ENCODE measurements at regions not wholly inside any gene's neighbourhood (a gene's known extent, or its start where the extent isn't known, plus 50 kb on each side); places are given as distances from the start of the nearest gene placed in this dataset.

DNA sequence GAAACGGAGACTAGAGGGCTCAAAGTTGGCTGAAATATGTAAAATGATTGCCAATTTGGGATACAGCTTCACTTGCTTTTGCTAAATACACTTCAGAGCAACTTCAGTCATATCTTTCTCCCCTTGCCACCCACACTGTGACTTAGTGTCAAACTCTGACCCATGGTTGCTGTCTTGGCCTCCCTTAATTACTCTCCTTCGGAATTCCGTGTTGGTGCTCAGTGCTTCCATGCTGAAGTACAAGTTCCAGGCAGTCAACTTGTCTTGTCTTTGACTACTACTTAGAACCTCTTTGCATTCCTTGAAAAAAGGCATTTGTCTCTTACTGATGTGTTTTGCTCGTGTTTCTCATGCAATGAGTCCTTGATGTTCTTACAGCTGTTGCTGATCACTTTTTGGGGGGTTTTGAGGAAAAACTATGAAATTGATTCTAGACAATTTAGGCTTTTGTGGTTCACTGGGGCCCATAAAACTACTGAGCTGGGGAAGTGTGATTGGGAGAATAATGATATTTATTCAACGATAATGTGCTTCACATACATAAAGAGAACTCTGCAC is 146.0 kb downstream of the UBE2E3 start:
- H3F3A ChIP-seq (ENCODE audit: insufficient read depth, low read depth) = no peaks in the 10 kb centered on the region
- no TSS peak for BruUV-seq (replicated peaks)

DNA sequence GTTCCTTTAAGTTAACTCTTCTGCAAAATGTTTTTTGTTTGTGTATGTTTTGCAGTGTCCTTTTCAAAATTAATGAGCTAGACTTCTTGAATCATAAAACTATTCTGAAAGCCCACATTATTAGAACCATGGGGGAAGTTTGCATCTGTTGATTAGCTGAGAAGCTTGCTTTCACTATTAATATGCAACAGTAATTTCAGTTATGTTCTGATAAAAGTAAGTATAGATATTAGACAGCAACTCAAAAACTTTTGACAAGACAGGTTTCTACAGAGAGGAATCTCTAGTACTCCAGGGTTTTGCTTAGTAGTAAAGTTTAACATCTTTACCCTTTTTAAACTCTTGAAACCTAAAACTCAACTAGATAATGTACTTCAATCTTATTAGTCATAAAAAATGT is 147.8 kb downstream of the UBE2E3 start:
- no peak overlapping the region for H2AFZ ChIP-seq
- H3K27ac ChIP-seq = no peak overlapping the region
- H3K4me1 ChIP-seq (replicated peaks; ENCODE audit: insufficient read depth) = no peaks in the 10 kb centered on the region
- peaks cover 5% of the 10 kb centered on the region; the same call in 1 of the 2 replicates for H3K9me3 ChIP-seq (ENCODE audit: insufficient read depth, low read depth)
- no peak overlapping the region for H3K4me3 ChIP-seq
- ChIA-PET POLR2A (ENCODE audit: unreplicated experiment) (interaction anchor here (0.5 kb wide), 2 partner anchors 192 to 1632 kb away, joined by 3 to 5 read pairs; no protein-coding TSS in a partner anchor), CTCF (no interaction called here)
- intact Hi-C loops (cut with micrococcal nuclease; ENCODE audit: unreplicated experiment) = no loop called here
- no TSS peak for BruUV-seq (replicated peaks)
- H3K79me2 ChIP-seq (ENCODE audit: low read depth) = no peaks in the 10 kb centered on the region
- no peaks in the 10 kb centered on the region for H3F3A ChIP-seq (ENCODE audit: insufficient read depth, low read depth)
- H3K4me2 ChIP-seq = no peak overlapping the region
- no peaks in the 10 kb centered on the region for H4K20me1 ChIP-seq (ENCODE audit: insufficient read depth)
- H3K27me3 ChIP-seq (ENCODE audit: insufficient read depth, low read depth) = no peaks in the 10 kb centered on the region
- H3K9me2 ChIP-seq (ENCODE audit: insufficient read depth) = no peaks in the 10 kb centered on the region; the same call in 1 of the 2 replicates
- H3K36me3 ChIP-seq (ENCODE audit: low read depth) = no peaks in the 10 kb centered on the region
- TF ChIP-seq, protein P1, sequence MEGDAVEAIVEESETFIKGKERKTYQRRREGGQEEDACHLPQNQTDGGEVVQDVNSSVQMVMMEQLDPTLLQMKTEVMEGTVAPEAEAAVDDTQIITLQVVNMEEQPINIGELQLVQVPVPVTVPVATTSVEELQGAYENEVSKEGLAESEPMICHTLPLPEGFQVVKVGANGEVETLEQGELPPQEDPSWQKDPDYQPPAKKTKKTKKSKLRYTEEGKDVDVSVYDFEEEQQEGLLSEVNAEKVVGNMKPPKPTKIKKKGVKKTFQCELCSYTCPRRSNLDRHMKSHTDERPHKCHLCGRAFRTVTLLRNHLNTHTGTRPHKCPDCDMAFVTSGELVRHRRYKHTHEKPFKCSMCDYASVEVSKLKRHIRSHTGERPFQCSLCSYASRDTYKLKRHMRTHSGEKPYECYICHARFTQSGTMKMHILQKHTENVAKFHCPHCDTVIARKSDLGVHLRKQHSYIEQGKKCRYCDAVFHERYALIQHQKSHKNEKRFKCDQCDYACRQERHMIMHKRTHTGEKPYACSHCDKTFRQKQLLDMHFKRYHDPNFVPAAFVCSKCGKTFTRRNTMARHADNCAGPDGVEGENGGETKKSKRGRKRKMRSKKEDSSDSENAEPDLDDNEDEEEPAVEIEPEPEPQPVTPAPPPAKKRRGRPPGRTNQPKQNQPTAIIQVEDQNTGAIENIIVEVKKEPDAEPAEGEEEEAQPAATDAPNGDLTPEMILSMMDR (conservative IDR thresholded peaks at IDR 0.05) = no peak
- TF ChIP-seq EZH2 (IDR thresholded peaks at IDR 0.05; ENCODE audit: low read depth) = no peak
- no peak for DNase-seq

More for the DNA sequence above, 146.0 kb downstream of the UBE2E3 start:
- intact Hi-C loops (cut with micrococcal nuclease; ENCODE audit: unreplicated experiment) = no loop called here
- H4K20me1 ChIP-seq (ENCODE audit: insufficient read depth) = no peaks in the 10 kb centered on the region
- H3K27ac ChIP-seq = no peak overlapping the region
- H3K9me3 ChIP-seq (ENCODE audit: insufficient read depth, low read depth) = peaks cover 5% of the 10 kb centered on the region; the same call in 1 of the 2 replicates
- no peak for DNase-seq
- ChIA-PET POLR2A (ENCODE audit: unreplicated experiment) (no interaction called here), CTCF (no interaction called here)
- H3K4me3 ChIP-seq = no peak overlapping the region
- peak overlapping the region; percentile 41; the same call in 1 of the 2 replicates for H2AFZ ChIP-seq
- no peaks in the 10 kb centered on the region for H3K79me2 ChIP-seq (ENCODE audit: low read depth)
- no peak overlapping the region for H3K4me2 ChIP-seq
- no peaks in the 10 kb centered on the region; the same call in 1 of the 2 replicates for H3K9me2 ChIP-seq (ENCODE audit: insufficient read depth)
- H3K27me3 ChIP-seq (ENCODE audit: insufficient read depth, low read depth) = no peaks in the 10 kb centered on the region
- TF ChIP-seq EZH2 (IDR thresholded peaks at IDR 0.05; ENCODE audit: low read depth) = no peak
- TF ChIP-seq, protein P1 (conservative IDR thresholded peaks at IDR 0.05) = no peak
- no peaks in the 10 kb centered on the region for H3K4me1 ChIP-seq (replicated peaks; ENCODE audit: insufficient read depth)
- no peaks in the 10 kb centered on the region for H3K36me3 ChIP-seq (ENCODE audit: low read depth)

DNA sequence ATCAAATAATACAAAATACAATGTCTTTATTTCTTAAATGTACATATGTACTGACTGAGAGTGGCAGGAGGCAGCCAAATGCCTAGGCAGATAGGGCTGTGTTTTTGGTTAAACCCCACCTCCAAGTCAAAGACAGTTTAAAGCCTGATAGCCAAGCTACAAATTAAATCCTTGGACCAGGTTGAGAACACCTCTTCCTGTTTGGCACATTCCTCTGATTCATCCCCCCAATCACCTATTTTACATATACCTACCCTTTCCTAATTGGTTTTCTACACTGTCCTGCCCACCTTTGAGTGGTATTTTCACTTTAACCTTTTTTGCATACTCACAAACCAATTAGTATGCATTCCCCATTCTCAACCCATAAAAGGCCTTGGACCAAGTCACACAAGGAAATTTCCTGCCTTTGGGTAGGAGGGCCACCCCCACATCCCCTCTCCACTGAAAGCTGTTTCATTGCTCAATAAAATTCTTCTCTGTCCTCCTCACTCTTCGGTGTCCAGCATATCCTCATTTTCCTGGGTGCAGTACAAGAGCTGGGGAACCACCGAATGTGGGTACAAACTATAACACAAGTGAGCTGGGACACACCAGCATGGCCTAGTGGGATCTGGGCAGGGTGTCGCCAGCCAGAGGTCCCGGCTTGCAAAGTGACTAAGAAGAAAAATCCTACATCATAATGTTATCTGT is 149.1 kb downstream of the UBE2E3 start:
- peak overlapping the region; percentile 3 for H2AFZ ChIP-seq
- TF ChIP-seq EZH2 (IDR thresholded peaks at IDR 0.05; ENCODE audit: low read depth) = no peak
- TF ChIP-seq, protein P1 (conservative IDR thresholded peaks at IDR 0.05) = no peak
- intact Hi-C loops (cut with micrococcal nuclease; ENCODE audit: unreplicated experiment) = loop anchor here (10.0 kb wide), 1 partner anchor 165 kb away; no protein-coding TSS in a partner anchor
- no peak for DNase-seq
- no peak overlapping the region for H3K4me2 ChIP-seq
- no peaks in the 10 kb centered on the region for H3K79me2 ChIP-seq (ENCODE audit: low read depth)
- no TSS peak for BruUV-seq (replicated peaks)
- no peaks in the 10 kb centered on the region for H3K36me3 ChIP-seq (ENCODE audit: low read depth)
- H3K27me3 ChIP-seq (ENCODE audit: insufficient read depth, low read depth) = no peaks in the 10 kb centered on the region
- H4K20me1 ChIP-seq (ENCODE audit: insufficient read depth) = no peaks in the 10 kb centered on the region
- H3K4me1 ChIP-seq (replicated peaks; ENCODE audit: insufficient read depth) = no peaks in the 10 kb centered on the region
- no peaks in the 10 kb centered on the region for H3F3A ChIP-seq (ENCODE audit: insufficient read depth, low read depth)
- POLR2A ChIA-PET (ENCODE audit: unreplicated experiment) = no interaction called here
- CTCF ChIA-PET = no interaction called here
- no peak overlapping the region for H3K4me3 ChIP-seq
- peaks cover 5% of the 10 kb centered on the region; the same call in 1 of the 2 replicates for H3K9me3 ChIP-seq (ENCODE audit: insufficient read depth, low read depth)
- no peak overlapping the region for H3K27ac ChIP-seq
- no peaks in the 10 kb centered on the region; the same call in 1 of the 2 replicates for H3K9me2 ChIP-seq (ENCODE audit: insufficient read depth)
